Fibroblast of lung (primary cell): ENCODE measurements at regions not wholly inside any gene's neighbourhood (a gene's known extent, or its start where the extent isn't known, plus 50 kb on each side); places are given as distances from the start of the nearest gene placed in this dataset.

Experiments
- EZH2 ChIP-seq: IDR thresholded peaks from 2 replicates; pipeline ENCODE4 v1.5.1; 2012; ENCODE audit warnings: low read length, control low read depth, mild to moderate bottlenecking; ENCODE audit errors: missing control alignments
- TF ChIP-seq, protein P1 (sequence below), 2 donors: IDR thresholded peaks in 1 of 2; conservative IDR thresholded peaks in 1 of 2; 1 replicate in 1 of 2; 2 replicates in 1 of 2; pipeline ENCODE4 v1.5.1; 2011 to 2012; ENCODE audit warnings: low read length in 2 of 2, control low read depth in 1 of 2, inconsistent platforms in 1 of 2, low read depth in 1 of 2, mild to moderate bottlenecking in 1 of 2

DNA sequence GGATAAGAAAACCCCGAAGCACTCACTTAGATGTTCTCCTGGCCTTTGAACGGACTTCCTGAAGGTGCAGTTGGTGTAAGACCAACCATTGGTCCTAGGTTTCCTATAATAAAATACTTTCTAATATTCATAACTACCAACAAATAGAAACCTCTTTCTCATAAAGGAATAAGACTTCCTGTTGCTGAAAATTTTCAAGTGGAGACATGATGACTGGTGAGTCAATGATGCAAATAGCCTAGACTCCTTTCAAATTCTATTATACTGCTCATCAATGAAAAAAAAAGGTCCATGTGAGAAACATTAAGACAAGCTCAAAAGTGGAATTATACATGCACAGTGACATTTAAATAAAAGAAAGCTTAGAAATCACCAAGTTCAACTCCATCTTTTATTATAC, 862.8 kb downstream of the FAM181B start:
- TF ChIP-seq, protein P1, sequence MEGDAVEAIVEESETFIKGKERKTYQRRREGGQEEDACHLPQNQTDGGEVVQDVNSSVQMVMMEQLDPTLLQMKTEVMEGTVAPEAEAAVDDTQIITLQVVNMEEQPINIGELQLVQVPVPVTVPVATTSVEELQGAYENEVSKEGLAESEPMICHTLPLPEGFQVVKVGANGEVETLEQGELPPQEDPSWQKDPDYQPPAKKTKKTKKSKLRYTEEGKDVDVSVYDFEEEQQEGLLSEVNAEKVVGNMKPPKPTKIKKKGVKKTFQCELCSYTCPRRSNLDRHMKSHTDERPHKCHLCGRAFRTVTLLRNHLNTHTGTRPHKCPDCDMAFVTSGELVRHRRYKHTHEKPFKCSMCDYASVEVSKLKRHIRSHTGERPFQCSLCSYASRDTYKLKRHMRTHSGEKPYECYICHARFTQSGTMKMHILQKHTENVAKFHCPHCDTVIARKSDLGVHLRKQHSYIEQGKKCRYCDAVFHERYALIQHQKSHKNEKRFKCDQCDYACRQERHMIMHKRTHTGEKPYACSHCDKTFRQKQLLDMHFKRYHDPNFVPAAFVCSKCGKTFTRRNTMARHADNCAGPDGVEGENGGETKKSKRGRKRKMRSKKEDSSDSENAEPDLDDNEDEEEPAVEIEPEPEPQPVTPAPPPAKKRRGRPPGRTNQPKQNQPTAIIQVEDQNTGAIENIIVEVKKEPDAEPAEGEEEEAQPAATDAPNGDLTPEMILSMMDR (conservative IDR thresholded peaks at IDR 0.05 in 1 of 2, IDR thresholded peaks at IDR 0.05 in 1 of 2; ENCODE audit: low read depth in 1 of 2, low read length in 2 of 2) = no peak
- no peak for TF ChIP-seq EZH2
